Astrocyte of the cerebellum (primary cell): ENCODE measurements at regions not wholly inside any gene's neighbourhood (a gene's known extent, or its start where the extent isn't known, plus 50 kb on each side); places are given as distances from the start of the nearest gene placed in this dataset.

Source experiments
- DNase-seq: peaks from one replicate; pipeline ENCODE4 v3.0.0-alpha.2; 2011; ENCODE audit warnings: low read depth
- H3K4me3 ChIP-seq: 2 replicates; pipeline ENCODE4 v1.5.1; 2011; ENCODE audit warnings: mild to moderate bottlenecking, low read depth, low read length, moderate library complexity
- CTCF ChIP-seq: IDR thresholded peaks from 2 replicates; pipeline ENCODE4 v1.5.1; 2012; ENCODE audit warnings: low read length, low read depth, moderate library complexity, mild to moderate bottlenecking; ENCODE audit errors: missing control alignments
- in situ Hi-C: cut with HindIII; loops from 2 replicates; pipeline ENCODE4 v1.10.0; 2017; ENCODE audit warnings: low sequenced_read_pairs

- TF ChIP-seq CTCF: no peak
Measured at GRCh38 chr15:95170561-95171380, 939.4 kb downstream of the MCTP2 start.

GRCh38 chr15:95171564-95171963, 940.2 kb downstream of the MCTP2 start:
- no peak overlapping the region for H3K4me3 ChIP-seq
- in situ Hi-C loops: no loop called here
- no peak for TF ChIP-seq CTCF
- no peak for DNase-seq

More at GRCh38 chr15:95170561-95171380, 939.4 kb downstream of the MCTP2 start:
- in situ Hi-C loops: no loop called here
- no peak for DNase-seq
- H3K4me3 ChIP-seq: no peak overlapping the region

GRCh38 chr15:95174301-95175259, 943.2 kb downstream of the MCTP2 start:
- in situ Hi-C loops: no loop called here
- no peak for DNase-seq
- H3K4me3 ChIP-seq: no peak overlapping the region
- TF ChIP-seq CTCF: no peak

- no peak for DNase-seq
- TF ChIP-seq CTCF: no peak
- in situ Hi-C loops: no loop called here
Measured at GRCh38 chr15:95175914-95176658, 944.7 kb downstream of the MCTP2 start.

GRCh38 chr15:95176794-95177577, 945.6 kb downstream of the MCTP2 start:
- in situ Hi-C loops: no loop called here
- no peak for DNase-seq
- TF ChIP-seq CTCF: no peak
- H3K4me3 ChIP-seq: no peak overlapping the region

More at GRCh38 chr15:95175914-95176658, 944.7 kb downstream of the MCTP2 start:
- H3K4me3 ChIP-seq: no peak overlapping the region
